ENCODE measurements at regions not wholly inside any gene's neighbourhood (a gene's known extent, or its start where the extent isn't known, plus 50 kb on each side); places are given as distances from the start of the nearest gene placed in this dataset.

- peak; percentile 52; the same call in 1 of the 2 replicates for TF ChIP-seq POLR2AphosphoS5 (IDR thresholded peaks at IDR 0.05; ENCODE audit: borderline replicate concordance, low read depth, low read length)
- no peak for TF ChIP-seq EZH2 (IDR thresholded peaks at IDR 0.05)
- TF ChIP-seq FOXP2 (optimal IDR thresholded peaks at IDR 0.05; ENCODE audit: control extremely low read depth, extremely low read length, insufficient read depth) = no peak
These were observed 141.0 kb downstream of the NR4A2 start for GRCh38 chr2:156191527-156191926.
